Anterior cingulate cortex (tissue), 58 donors: ENCODE measurements at regions not wholly inside any gene's neighbourhood (a gene's known extent, or its start where the extent isn't known, plus 50 kb on each side); places are given as distances from the start of the nearest gene placed in this dataset.
"Not testable (repeated sequence)": the region's sequence is repeated elsewhere in the genome, so short reads cannot be mapped to it uniquely, and the experiment has no call there.

Source experiments
- DNase-seq, 58 donors: peaks; one replicate each; lab custom pipeline; 2025; lab: John Stamatoyannopoulos, UW

DNA sequence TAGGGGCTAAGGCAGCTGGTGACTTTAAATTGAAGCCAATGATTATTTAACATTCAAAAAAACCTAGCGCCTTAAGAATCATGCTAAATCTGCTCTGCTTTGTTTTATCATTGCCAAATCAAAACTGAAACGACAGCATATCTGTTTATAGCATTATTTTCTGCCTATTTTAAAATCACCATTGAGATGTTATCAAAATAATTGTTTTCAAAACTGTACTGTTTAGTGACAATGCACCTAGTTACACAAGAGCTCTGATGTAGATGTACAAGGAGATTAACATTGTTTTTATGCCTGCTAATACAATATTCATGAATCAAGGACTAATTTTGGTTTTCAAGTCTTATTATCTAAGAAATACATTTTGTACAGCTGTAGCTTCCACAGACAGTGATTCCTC is 1521.3 kb downstream of the AMY1C start:
- DNase-seq, result no peak

DNA sequence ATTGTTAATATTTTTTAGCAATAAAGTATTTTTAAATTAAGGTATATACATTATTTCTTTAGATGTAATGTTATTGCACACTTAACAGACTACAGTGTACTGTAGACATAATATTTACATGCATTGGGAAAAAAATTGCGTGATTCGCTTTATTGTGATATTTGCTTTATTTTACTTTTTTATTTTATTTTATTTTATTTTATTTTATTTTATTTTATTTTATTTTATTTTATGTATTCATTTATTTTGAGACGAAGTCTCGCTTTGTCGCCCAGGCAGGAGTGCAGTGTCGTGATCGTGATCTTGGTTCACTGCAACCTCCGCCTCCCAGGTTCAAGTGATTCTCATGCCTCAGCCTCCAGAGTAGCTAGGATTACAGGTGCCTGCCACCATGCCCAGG is 1522.7 kb downstream of the AMY1C start:
- not testable (repeated sequence) for DNase-seq

DNA sequence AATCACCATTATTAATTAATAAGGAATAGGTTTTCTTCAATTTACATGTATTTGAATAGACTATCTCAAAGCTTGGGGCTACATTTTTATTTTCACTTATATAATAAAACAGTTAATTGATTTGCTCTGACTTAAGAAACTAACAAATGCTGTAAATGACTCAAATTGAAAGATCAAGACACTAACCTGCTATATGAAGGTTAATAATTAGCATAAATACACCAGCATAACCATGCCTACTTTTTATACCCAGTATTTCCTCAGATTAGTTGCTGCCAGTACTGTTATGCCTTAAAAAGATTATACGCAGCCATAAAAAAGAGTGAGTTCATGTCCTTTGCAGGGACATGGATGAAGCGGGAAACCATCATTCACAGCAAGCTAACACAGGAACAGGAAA is 1545.1 kb downstream of the AMY1C start:
- no peak for DNase-seq

DNA sequence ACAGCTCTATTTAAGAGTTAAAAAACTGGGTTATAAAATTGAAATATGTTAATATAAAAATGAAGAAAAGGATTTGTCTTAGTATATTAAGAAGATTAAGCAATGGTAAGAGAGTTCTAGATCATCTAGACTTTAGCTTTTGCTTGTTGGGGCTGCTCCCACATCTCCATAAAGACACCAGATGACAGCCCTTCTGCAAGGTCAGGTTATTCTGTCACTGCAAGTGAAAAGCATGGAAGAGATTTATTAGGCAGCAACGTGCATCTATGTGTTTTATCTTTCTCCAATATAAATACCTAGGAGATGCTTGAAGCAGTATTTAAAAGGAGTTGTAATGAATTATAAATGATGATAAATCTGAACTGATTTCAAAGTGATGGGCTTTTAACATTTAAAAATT is 1560.4 kb downstream of the AMY1C start:
- DNase-seq, result no peak

DNA sequence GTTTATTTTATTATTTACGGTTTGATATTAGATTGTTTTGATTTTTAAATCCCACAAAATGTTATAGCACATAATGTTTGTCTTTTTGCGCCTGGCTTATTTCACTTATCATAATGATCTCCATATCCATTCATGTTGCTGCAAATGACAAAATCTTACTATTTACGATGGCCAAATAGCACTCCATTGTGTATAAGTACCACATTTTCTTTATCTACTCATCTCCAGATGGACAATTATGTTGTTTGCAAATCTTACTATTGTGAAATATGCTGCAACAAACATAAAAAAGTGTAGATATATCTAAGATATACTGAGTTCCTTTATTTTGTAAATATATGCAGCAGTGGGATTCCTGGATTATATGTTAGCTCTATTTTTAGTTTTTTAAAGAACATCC is 1568.3 kb downstream of the AMY1C start:
- DNase-seq, result no peak

DNA sequence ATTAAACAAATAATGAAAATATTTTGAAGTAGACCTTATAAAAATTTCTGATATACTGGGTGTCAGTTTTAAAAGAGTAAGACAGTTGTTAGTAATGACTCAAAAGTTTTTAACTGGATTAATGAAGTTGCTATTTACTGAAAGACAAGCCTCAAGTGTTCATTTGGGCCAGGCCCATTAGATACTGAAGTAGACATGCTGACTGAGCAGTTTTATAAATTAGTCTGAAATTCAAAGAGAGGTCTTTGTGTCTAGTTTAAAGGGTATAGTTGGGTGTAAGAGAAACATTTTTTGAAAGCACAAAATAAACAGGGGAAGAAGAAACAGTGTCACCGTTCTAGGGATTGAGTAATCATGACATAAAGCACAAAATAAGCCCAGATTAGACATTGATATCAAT is 1577.2 kb downstream of the AMY1C start:
- DNase-seq, result no peak

DNA sequence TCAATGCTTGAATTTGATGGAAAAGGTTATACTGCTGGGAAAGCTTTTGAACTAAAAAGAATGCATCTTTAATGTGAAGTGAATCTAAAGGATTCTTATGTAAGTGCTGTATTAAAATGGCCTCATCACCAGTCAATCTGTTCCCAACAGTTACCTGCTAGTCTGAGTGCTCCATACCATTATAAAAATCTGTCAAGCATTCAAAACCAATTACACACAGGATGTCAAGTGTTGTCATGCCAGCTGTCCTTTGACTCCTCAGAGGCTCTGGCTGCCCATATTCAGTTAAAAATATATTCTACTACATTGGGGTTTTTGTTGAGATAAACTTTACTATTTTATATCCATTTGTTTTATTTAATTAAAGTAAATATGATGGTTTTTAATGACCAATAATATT is 1587.7 kb downstream of the AMY1C start:
- DNase-seq, result no peak

DNA sequence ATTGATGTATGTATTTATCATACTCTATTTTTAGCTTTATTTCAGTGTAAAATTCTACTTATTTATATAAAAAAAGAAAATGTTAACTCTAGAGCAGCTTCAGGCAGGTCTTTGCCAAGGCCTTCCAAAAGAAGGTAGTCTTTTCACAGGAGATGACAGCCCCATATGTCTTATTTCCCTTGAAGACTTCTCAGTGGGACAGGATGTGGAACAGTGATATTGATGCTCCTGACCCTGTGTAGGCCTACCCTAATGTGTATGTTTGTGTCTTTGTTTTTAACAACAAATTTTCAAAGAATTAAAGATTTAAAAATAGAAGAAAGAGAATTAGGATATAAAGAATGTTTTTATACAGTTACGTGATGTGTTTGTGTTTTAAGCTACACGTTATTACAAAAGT is 1593.6 kb downstream of the AMY1C start:
- no peak for DNase-seq

DNA sequence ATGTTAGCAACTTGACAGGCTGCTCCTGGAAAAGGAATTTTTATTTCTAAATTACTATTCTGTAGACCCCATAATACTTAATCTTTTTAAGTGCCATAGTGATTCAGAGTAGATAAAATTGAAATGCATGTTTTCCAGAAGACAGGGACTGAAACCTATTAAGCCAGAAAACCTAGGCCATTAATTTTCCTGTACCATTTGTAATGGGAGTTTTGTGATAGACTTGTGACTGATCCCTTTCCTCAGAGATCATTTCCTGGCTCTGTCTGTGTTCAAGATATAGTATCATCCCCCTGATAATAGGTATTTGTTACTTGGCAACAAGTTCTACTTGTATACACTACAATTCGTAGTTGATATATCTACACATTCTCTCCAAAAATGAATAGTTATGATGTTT is 1609.8 kb downstream of the AMY1C start:
- DNase-seq, result no peak

DNA sequence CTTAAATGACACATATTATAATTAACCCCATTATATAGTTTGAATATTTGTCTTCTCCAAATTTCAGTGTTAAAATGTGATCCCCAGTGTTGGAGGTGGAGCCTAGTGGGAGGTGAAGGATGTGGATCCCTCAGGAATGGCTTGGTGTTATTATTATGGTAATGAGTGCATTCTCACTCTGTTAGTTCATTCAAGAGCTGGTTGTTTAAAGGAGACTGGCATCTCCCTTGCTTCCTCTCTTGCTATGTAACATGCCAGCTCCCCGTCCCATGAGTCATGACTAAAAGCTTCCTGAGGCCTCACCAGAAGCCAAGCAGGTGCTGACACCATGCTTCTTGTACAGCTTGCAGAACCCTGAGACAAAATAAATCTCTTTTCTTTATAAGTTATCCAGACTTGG is 1612.7 kb downstream of the AMY1C start:
- no peak for DNase-seq

DNA sequence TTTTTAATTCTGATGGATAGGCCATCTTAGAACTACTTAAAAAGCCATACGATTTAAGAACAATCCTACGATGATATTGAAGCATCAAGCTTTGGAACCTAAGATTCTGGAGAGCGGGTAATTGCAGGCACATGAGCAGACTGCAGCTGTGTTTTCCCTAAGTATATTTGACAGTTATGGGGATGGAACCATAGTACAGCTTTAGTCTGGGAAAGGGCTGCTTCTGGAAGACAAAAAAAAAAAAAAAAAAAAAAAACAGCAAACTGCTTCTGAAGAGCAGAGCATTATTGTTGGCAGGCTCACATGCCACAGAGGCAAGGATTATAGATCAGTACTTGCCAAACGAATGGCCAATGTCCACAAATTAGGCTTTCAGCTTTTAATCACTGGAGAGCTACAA is 1618.7 kb downstream of the AMY1C start:
- no peak for DNase-seq

DNA sequence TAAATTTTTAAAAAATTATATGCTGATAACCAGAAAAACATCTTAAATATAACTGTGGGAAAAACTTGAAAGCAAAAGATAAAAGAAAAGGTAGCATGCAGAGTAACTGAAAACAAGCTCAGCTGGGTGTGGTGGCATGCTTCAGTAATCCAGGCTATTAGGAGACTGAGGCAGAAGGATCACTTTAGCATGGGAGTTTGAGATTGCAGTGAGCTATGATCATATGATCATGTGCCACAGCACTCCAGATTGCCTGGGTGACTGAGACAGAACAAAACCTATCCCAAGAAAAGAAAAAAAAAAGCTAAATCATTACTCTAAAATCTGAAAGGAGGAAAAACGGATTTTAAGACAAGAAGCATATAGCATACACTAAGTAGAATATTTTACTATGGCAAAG is 1624.0 kb downstream of the AMY1C start:
- DNase-seq, result no peak

DNA sequence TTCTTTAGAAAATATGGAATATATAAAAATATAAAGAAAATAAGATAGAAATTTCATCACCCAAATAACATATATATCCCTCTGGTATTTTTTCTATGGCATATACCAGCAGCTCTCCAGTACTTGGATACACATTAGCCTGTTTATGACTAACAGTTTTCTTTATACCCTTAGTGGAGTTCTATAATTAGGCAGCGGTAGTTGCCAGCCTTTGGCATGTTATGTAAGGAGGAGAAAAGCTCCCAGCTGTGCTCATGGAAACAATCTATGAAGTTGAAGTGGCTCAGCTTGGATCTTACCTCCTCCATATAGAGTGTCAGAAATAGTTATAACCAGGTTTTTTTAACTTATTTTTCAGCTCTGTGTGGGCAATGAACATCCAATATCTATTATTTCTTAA is 1636.8 kb downstream of the AMY1C start:
- DNase-seq, result peak in 13 of 58 donors; percentile 1 to 41 (median 5)

DNA sequence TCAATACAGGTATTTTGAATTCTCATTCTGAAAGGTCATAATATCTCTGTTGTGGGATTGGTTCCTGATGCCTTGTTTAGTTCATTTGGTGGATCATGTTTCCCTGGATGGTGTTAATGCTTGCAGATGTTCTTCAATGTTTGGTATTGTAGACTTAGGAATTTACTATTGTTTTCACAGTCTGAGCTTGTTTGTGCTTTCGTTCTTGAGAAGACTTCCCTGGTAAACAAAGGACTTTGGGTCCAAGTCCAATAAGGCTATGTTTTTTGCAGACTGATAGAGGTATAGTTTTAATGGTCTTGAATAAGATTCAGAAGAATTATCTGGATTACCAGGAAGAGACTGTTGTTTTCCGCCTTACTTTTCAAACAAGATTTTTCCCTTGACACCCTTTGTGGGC is 1646.3 kb downstream of the AMY1C start:
- DNase-seq, result no peak

DNA sequence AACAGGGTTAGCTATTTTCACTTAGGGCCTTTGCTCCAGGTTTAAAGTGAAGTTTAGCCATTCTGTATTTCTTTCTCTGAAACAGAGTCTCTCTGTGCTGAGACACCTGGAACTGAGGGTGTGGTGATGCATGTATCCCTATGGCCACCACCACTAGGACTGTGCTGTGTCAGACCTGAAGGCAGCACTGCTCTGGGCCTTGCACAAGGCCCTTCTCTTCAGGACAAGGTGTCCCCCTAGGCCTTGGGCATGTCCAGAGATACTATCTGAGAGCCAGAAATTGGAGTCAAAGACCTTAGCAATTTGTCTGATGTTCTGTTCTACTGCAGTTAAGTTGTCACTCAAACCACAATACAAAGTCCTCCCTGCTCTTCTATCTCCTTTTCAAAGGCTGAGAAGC is 1649.2 kb downstream of the AMY1C start:
- DNase-seq, result no peak

DNA sequence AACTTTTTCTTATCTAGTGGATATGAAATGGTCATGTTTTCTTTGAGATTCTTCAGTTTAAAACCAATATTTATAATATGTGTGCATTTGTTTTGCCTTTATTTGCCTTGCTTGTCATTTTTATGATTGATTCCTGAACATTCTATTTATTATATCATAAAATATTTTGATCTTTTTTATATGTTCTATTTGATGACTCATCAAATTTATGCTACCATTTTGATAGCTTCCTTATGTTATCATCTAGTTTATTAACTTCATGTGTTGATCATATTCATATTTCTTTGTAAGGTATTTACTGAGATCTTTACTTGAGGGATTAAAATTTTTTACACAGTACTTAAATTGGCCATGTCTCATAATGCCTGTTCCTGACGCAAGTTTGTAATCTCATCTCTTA is 1650.0 kb downstream of the AMY1C start:
- no peak for DNase-seq

DNA sequence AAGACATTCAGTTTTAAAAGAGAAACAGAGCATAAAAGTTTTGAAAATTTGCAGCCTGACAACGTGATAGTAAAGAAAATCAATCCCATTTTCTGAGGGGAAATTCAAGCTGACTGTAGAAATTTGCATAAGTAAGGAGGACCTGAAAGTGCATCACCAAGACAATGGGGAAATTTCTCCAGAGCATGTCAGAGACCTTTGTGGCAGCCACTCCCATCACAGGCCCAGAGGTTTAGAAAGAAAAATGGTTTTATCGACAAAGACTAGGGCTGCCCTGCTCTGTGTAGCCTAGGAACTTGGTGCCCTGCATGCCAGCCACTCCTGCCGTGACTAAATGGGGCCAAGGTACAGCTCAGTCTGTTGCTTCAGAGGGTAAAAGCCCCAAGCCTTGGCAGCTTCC is 1640.2 kb upstream of the PRMT6 start:
- DNase-seq, result no peak

DNA sequence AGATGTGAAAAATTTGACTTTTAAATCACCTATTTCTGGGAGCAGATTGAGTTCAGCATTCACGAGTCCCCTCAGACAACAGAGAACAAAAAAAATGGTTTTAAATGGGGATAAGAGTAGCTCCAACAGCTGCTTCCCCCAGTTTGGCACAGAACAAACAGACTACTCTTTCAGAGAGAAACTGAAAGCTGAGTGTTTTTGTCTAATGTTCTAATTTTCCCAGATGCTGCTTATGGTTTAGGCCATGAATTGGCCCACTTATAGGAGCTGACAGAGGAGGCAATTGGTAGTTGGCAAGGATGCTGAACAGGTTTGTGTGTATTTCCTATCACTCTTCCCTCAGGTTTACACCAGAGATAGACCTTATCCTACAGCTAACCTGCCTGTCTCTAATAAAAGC is 1637.4 kb upstream of the PRMT6 start:
- DNase-seq, result peak in 1 of 58 donors; percentile 0

DNA sequence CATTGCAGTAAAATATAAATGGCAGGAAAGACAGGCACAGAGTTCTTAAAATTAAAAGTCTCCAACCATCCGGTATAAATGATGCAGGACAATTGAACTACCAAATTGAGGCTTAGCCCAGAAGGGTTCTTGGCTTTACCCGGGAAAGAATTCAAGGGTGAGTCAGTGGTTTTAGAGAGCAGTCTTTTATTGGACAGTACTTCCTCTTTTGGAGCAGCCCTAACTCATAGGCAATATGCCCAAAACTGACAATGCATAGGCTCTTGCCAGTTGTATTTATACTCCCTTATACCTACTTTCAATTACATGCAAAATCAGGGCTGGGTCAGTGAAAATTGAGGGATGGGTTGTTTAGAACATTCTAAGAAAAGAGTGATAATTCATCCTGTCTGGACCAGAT is 1628.9 kb upstream of the PRMT6 start:
- no peak for DNase-seq

DNA sequence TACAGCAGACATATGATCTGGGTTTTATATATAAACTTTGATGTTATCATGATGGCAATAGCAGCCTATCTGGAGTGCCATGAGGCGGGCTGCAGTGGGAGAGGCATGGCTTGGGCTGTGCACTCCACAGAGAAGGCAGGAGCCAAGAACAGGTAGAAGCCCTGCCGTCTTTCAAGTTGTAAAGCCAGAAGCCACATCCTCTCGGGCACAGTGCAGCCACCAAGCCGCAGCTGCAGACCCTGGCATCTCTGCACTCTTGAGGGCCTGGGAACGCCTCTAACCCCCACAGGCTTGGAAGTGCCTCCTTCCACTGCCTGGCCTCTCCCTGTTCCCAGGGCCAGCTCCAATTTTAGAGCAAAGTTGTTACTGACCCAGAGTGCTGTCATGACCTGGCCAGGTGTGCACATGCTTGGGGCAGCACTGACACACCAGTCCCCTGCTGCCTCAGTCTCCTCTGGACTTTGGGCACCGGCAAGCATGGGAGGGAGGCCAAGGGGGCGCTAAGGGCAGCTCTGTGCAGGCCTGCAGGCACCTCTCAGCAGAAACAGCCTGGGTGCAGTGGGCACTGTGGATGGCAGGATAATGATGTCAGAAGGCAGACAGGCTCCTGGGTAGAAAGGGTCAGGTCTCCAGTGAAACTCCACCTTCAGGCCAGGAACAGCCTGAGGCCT is 1619.8 kb upstream of the PRMT6 start:
- no peak for DNase-seq

DNA sequence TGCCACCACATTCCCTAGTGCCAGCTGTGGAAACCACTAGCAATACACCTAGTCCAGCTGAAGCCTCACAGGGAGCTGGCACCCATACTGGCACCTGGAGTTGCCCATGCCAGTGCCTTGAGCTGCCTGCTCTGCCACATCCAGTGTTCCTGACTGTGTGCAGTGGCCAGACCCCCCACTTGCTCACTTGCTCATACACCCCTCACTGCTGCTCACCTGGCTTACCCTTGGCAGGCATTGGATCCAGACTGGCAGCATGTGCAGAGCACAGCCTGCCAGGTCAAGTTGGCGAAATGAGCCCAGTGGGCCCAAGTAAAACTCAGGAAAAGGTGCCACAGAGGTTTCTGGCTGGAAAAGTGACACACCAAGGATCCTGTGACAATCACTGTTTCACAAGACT is 1618.6 kb upstream of the PRMT6 start:
- DNase-seq, result no peak

DNA sequence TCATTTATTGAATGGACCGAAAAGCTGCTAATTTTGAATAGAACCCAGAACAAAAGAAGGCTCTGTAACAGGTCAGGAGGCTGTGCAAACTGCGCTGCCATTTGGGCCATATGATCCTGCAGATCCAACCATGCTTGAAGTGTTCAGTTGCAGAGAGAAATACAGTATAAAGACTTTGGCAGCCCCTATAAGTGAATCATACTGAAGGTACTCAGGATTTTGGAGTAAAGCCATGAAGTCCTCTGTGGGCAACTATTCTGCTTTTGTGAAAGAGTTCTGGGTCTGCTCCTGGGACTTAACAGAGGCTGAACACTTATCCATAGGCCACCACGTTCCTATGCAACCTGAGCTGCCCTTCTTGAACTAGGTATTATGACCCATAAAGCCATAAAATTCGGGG is 1613.6 kb upstream of the PRMT6 start:
- no peak for DNase-seq

DNA sequence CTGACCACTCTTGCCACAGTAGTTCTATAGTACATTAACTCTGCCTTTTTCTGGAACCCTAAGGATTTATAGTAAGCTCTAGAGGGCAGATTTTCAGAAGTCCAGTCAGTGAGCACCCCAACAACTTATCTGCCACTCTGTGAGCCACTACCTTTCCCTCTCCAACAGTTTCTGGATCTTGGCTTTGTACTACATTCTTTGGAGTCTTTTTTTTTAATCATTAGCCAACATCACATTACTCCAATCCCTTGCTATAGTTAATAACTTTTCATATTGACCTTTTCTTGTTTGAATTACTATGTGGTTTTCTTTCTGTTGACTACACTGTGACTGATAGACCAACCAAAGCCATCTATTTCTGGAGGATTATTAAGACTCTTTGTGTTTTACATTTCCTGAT is 1596.7 kb upstream of the PRMT6 start:
- DNase-seq, result no peak
